AG09319 (cell line): ENCODE measurements at regions not wholly inside any gene's neighbourhood (a gene's known extent, or its start where the extent isn't known, plus 50 kb on each side); places are given as distances from the start of the nearest gene placed in this dataset.

Source experiments
- DNase-seq: peaks from one replicate; pipeline ENCODE4 v3.0.0-alpha.2; 2010; ENCODE audit warnings: low read depth; ENCODE audit errors: extremely low read depth
- TF ChIP-seq, protein P1 (sequence below): IDR thresholded peaks from 2 replicates; pipeline ENCODE4 v1.5.1; 2011; ENCODE audit warnings: low read depth, mild to moderate bottlenecking, inconsistent platforms, low read length, moderate library complexity

DNA sequence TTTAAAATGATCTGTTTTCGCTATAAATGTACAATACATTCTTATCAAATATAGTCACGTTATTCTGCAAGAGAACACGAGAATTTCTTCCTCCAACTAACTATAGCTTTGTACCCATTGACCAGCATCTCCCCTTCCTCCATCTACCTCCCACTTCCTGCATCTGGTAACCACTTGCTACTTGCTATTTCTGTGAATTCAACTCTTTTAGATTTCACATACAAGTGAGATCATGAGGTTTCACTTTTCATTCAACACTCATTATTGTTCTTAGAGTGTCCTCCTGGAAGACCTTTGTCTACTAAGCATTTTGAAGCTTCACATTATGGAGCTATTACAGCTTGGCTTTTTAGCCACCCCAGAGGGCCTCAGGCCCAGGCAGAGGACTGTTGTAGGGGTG, 741.3 kb upstream of the FZD8 start:
- TF ChIP-seq, protein P1, sequence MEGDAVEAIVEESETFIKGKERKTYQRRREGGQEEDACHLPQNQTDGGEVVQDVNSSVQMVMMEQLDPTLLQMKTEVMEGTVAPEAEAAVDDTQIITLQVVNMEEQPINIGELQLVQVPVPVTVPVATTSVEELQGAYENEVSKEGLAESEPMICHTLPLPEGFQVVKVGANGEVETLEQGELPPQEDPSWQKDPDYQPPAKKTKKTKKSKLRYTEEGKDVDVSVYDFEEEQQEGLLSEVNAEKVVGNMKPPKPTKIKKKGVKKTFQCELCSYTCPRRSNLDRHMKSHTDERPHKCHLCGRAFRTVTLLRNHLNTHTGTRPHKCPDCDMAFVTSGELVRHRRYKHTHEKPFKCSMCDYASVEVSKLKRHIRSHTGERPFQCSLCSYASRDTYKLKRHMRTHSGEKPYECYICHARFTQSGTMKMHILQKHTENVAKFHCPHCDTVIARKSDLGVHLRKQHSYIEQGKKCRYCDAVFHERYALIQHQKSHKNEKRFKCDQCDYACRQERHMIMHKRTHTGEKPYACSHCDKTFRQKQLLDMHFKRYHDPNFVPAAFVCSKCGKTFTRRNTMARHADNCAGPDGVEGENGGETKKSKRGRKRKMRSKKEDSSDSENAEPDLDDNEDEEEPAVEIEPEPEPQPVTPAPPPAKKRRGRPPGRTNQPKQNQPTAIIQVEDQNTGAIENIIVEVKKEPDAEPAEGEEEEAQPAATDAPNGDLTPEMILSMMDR = no peak

DNA sequence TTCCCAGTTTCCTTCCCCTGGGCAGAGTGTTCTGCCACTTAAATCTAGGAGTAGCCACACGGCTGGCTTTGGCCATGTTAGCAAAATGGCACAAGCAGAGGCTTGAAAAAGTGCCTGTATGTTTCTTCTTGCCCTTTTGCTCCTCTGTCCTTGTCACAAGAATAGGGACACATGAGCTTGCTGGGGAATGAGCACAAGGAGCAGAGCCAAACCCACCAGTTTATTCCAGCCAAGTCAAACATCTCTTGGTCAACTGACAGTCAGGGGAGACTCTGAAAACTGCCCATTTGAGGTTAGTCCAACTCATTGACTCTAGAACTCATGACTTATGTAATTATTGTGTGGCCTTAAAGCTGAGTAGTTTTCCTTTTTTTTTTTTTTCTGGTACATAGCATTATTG, 739.7 kb upstream of the FZD8 start:
- DNase-seq = no peak
- TF ChIP-seq, protein P1 = no peak

More for the DNA sequence above, 741.3 kb upstream of the FZD8 start:
- DNase-seq = no peak

DNA sequence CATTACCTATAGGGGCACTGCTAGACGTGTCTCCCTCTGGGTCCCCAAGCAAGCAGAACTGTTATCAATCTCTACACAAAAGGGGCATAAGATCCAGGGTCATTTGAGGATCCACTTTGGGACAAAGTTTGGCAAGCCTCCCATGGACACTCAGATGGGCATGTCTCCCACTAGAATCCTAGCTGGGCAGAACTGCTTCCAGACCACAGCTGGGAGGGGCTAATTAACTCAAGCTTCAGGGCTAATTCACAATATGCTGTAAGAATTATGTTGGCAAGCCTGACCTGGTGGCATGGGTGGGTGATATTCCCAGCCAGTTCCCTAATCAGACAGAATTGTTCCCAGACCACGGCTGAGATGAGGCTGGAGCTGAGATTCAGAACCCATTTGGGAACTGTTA, 738.4 kb upstream of the FZD8 start:
- DNase-seq = no peak
- TF ChIP-seq, protein P1 = no peak

DNA sequence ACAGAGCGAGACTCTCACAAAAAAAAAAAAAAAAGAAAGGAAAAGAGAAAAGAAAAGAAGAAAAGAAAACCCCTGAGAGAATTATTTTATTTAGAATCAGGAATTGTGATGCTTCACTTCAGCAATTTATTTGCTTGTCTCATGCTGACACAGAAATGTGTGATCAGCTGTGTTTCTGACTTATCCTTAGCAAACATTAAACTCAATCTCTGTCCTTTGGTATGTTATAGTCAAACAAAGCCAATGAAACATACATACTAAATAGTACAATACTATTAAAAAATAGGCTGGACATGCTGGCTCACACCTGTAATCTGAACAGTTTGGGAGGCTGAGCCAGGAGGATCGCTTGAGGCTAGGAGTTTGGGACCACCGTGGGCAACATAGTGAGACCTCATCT, 733.0 kb upstream of the FZD8 start:
- DNase-seq = no peak
- TF ChIP-seq, protein P1 = no peak

DNA sequence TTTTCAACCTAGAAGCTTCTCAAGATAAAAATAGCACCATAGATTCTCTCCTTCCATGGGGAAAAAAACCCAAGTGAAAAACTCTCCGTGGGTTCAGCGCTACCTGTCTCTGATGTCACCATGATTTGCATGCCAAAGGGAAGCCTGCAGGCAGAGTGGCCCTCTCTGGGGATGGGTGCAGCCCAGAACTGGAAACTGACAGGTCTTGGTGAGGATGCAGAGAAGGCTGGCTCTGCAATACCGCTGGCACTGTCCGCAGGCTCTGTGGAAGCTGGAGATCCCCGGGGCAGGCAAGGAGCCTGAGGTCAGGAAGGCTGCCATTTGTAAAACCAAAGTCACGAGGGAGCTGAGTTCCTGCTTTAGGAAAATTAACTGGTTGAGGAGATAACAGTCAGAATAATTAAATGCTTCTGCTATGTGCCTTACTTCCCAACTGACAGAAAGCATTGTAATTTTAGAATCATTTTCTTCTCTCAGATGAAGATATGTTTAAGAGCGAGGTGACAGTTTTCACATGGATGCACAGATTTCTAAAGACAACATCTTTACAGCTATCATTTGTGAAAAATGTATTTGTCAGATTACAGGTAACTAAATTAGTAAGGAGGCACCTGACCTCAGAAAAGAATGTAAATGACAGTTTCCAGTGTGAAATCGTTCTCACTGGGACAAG, 731.5 kb upstream of the FZD8 start:
- no peak for DNase-seq
- TF ChIP-seq, protein P1 = no peak

DNA sequence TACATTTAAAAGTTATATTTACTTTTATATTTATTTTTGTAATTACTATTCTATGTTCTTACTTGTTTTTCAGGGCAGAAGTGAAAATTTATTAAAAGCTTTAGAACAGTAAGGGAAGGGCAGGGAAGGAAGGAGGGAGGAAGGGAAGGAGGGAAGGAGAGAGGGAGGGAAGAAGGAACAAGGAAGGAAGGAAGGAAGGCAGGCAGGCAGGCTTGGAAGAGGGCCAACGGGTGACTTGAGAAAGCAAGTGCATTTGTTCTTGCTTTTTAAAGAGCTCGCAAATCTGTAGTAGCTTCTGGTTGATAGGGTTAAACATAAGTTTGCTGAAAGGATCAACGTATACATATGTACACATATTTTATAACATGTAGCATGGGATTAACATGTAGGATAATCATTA, 725.3 kb upstream of the FZD8 start:
- no peak for DNase-seq
- TF ChIP-seq, protein P1 = no peak

DNA sequence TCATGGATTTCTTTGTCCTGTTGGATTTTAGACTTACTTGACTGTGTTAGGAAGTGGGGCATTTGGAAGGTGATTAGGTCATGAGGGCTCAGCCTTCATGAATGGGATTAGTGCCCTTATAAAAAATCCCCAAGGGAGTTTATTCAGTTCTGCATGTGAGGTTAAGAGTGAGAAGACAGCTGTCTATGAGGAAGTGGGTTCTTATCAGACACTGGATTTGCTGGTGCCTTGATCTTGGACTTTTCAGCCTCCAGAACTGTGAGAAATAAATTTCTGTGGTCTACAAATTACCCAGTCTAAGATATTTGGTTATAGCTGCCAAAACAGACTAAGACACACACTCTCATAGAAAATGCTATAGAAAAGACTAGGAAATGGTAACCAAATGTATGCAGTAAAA, 724.7 kb upstream of the FZD8 start:
- TF ChIP-seq, protein P1 = no peak
- no peak for DNase-seq
